ENCODE measurements at regions not wholly inside any gene's neighbourhood (a gene's known extent, or its start where the extent isn't known, plus 50 kb on each side); places are given as distances from the start of the nearest gene placed in this dataset.
"Not testable (repeated sequence)": the region's sequence is repeated elsewhere in the genome, so short reads cannot be mapped to it uniquely, and the experiment has no call there.

DNA sequence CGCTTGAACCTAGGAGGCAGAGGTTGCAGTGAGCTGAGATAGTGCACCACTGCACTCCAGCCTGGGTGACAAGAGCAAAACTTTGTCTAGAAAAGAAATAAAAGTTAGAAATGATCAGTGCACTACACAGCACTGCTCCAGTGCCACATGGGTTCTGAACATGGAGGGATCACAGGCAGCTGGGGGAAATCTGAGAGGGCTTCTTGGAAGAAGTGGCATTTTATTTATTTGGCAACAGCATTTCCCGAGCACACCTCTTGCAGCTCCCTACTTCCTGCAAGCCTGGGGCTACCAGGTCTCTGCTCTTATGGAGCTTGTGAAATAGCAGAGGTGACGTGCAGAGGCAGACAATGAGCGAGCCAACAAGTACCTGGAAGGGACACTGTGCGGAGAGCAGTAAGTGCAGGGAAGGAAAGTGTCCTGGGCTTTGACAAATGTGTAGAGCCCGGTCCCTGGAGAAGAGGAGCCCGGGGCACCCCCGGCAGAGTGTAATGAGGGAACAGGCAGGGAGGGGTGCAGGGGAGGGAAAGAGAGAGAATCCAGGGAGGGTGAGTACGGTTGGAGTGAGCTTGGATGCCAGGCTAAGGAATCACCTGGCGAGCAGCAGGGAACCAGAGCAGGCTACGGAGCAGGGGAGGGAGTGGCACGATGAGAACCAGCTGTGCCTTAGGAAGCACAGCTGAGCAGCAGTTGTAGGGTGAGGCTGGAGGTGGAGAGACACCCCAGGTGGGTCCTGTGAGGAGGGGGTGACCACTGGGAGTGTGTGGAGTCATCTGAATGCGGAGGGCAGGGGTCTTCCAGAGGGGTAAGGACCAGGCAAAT lies 104.6 kb upstream of the CTBP2 start:
- intact Hi-C loops (cut with DNase I): no loop called here
- no peak for DNase-seq (ENCODE audit: low spot score)

DNA sequence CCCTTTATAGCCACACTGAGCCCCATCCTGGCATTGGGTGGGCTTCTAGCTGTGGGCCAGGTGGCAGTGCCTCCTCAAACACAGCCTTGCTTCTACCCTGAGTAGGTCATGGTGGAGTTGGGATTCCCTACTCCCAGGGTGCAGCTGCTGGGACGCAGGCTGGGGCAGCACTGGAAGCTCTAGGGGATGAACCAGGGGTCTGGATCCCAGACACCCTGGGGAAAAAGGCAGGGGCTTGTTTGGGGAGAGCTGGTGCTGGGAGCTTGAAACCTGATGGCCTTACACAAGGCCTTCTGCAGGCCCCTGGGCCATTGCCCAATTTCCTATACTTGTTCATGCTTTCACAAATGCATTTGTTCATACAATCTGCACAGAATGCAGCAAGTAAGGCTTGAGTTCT lies 103.7 kb upstream of the CTBP2 start:
- intact Hi-C loops (cut with DNase I): no loop called here
- DNase-seq (ENCODE audit: low spot score): no peak

GRCh38 chr10:125263551-125263950 lies 103.2 kb upstream of the CTBP2 start:
- intact Hi-C loops (cut with DNase I): no loop called here

GRCh38 chr10:125262920-125263319 lies 102.6 kb upstream of the CTBP2 start:
- intact Hi-C loops (cut with DNase I): no loop called here
- DNase-seq (ENCODE audit: low spot score): no peak

More at GRCh38 chr10:125263551-125263950, 103.2 kb upstream of the CTBP2 start:
- no peak for DNase-seq (ENCODE audit: low spot score)

DNA sequence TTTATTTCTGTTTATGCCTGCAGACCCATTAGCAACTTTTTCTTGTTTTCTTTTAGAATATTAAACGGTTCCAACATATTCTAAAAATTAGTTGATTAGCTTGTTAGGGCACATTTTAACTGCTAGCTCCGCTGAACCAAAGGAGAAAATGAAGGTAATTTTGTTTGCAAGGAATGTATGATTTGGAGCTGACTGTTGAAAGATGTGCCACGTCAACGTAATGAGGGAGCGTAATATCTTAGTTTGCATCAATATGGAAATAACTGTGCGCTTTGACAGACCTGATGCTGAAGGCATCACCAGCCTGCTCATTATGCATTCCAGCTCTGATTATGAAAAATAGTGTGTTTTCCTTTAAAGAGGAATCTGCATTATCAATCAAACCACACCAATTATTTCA lies 102.0 kb upstream of the CTBP2 start:
- no peak for DNase-seq (ENCODE audit: low spot score)
- intact Hi-C loops (cut with DNase I): no loop called here

GRCh38 chr10:125261491-125262186 lies 101.3 kb upstream of the CTBP2 start:
- intact Hi-C loops (cut with DNase I): no loop called here

GRCh38 chr10:125260260-125260659 lies 99.9 kb upstream of the CTBP2 start:
- no peak for DNase-seq (ENCODE audit: low spot score)
- intact Hi-C loops (cut with DNase I): no loop called here

More at GRCh38 chr10:125261491-125262186, 101.3 kb upstream of the CTBP2 start:
- DNase-seq (ENCODE audit: low spot score): no peak

- intact Hi-C loops (cut with DNase I): no loop called here
- no peak for DNase-seq (ENCODE audit: low spot score)
These were observed 99.3 kb upstream of the CTBP2 start for GRCh38 chr10:125259651-125260050.

- DNase-seq (ENCODE audit: low spot score): no peak
- intact Hi-C loops (cut with DNase I): no loop called here
These were observed 98.3 kb upstream of the CTBP2 start for GRCh38 chr10:125258676-125259075.

DNA sequence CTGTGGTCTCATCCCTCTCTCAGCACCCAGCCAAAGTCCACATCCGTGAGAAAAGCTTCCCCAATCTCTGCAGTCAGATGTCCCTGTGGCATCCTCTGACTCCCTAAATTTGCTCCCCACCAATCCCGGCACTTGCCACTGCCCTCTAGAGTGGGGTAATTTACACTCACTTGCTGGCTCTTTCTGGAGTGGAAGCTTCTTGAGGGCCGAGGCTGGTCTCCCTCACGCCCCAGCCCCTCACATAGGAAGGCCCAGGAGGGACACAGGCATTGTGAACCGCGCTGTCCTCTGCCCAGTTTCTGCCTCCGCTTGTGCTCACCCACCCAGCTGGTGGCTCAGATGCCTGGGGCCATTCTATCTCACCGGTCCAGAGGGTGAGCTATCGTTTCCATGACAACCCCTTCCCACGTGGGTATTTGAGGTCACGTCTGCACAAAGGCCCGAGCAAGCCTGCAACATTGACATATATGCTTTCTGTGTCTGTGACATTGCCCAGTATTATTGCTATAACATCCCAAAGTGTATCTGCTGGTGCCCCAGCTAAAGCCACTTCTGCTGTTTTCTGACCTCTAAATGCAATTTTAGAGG lies 97.3 kb upstream of the CTBP2 start:
- intact Hi-C loops (cut with DNase I): no loop called here

GRCh38 chr10:125256026-125256425 lies 95.7 kb upstream of the CTBP2 start:
- intact Hi-C loops (cut with DNase I): no loop called here
- no peak for DNase-seq (ENCODE audit: low spot score)

More for the DNA sequence above, 97.3 kb upstream of the CTBP2 start:
- DNase-seq (ENCODE audit: low spot score): no peak

- DNase-seq (ENCODE audit: low spot score): no peak
- intact Hi-C loops (cut with DNase I): no loop called here
These were observed 92.6 kb upstream of the CTBP2 start for GRCh38 chr10:125252937-125253336.

- intact Hi-C loops (cut with DNase I); DNase-seq (ENCODE audit: low spot score): not testable (repeated sequence)
These were observed 90.5 kb upstream of the CTBP2 start for GRCh38 chr10:125250834-125251233.

GRCh38 chr10:125249948-125250347 lies 89.6 kb upstream of the CTBP2 start:
- intact Hi-C loops (cut with DNase I): no loop called here
- no peak for DNase-seq (ENCODE audit: low spot score)

- no peak for DNase-seq (ENCODE audit: low spot score)
- intact Hi-C loops (cut with DNase I): no loop called here
These were observed 88.1 kb upstream of the CTBP2 start for GRCh38 chr10:125248489-125248888.

DNA sequence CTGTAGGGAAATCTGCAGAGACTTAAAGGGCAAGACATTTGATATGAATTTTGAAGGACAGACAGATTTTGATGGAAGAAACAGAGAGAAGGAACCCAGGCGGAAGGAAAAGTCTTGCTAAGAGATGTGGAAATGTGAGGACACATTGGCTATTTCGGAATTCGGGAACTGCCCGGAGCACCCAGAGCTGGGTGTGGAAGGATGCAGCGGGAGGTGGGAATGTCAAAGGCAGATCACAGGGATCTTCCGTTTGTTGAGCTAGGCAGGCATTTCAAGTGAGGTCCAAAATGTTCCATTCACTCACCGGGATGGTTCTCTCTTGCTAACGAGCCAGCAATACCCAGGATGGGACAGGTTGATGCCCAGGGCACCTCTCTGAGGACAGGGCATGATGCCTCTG lies 87.2 kb upstream of the CTBP2 start:
- DNase-seq (ENCODE audit: low spot score): no peak
- intact Hi-C loops (cut with DNase I): no loop called here

DNA sequence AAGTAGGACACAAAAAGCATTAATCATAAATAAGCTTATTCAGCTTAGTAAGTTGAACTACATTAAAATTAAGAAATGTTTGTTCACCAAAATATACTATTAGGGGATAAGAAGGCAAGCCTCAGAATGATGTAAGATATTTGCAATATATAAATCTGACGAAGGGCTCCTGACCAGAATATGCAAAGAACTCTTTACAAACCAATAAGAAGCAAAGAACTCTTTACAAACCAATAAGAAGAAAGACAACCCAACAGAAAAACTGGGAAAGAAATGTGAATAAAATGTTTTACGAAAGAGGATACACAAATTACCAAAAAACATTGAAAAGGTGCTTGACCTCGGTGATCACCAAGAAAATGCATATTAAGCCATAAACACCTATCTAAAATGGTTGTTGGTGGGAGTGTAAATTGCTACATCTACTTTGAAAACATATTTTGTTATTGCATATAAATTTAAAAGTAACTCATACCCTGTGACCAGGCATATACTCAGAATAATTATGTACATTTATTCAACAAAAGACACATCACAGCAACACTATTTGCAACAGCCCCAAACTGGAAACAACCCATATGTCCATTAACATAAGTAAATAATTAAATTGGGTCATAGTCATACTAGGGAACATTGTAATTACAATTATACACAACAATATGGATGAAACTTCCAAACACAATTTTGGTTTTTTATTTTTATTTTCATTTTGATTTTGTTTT lies 83.3 kb upstream of the CTBP2 start:
- DNase-seq (ENCODE audit: low spot score): no peak
- intact Hi-C loops (cut with DNase I): no loop called here

GRCh38 chr10:125238682-125239081 lies 78.3 kb upstream of the CTBP2 start:
- intact Hi-C loops (cut with DNase I): no loop called here
- no peak for DNase-seq (ENCODE audit: low spot score)

GRCh38 chr10:125236091-125236490 lies 75.7 kb upstream of the CTBP2 start:
- DNase-seq (ENCODE audit: low spot score): no peak
- intact Hi-C loops (cut with DNase I): no loop called here

Data from cardiac septum (tissue), 1 donor.